K562 (cell line): ENCODE measurements at regions not wholly inside any gene's neighbourhood (a gene's known extent, or its start where the extent isn't known, plus 50 kb on each side); places are given as distances from the start of the nearest gene placed in this dataset.

ENCODE experiments used
- ATAC-seq: fragments of 200-7000 bp; cut with Tn5 transposase; 3 replicates; pipeline ENCODE4 v1.9.1; 2020; ENCODE audit warnings: moderate library complexity
- BruUV-seq: library from RNA; stranded (reverse); fragments of 400-500 nt; replicated peaks from 2 replicates; lab custom pipeline; 2021; lab: Mats Ljungman, UMichigan
- CTCF ChIA-PET: fragments of 300-600 bp; formaldehyde crosslinking; extraction: SDS; loops from one replicate; lab custom pipeline; 2021; ENCODE audit warnings: low intra/inter-chr PET ratio; lab: Yijun Ruan, JAX
- POLR2A ChIA-PET: fragments of 300-600, 350-650 bp; sonication (Branson Sonifier 250); formaldehyde crosslinking; extraction: SDS; loops from one replicate; lab custom pipeline; 2021; ENCODE audit warnings: antibody characterized with exemption, inconsistent platforms; lab: Yijun Ruan, JAX
- DNase-seq, 4 experiments: peaks; one replicate each; pipeline versions ENCODE4 v3.0.0 to v3.0.0-alpha.2; 2011 to 2018; ENCODE audit warnings: low spot score in 3 of 4, mixed read lengths in 3 of 4; ENCODE audit errors: extremely low read depth in 1 of 4
- FAIRE-seq: peaks from 2 replicates; lab custom pipeline; 2011; peaks lifted over from hg19 to GRCh38; lab: Jason Lieb, UNC
- H2AFZ ChIP-seq: 2 replicates; pipeline ENCODE4 v1.6.0; 2011; ENCODE audit warnings: low read depth, low read length, control low read depth, inconsistent platforms
- H3K27ac ChIP-seq: fragments of 200-600 bp; 3 replicates; pipeline ENCODE4 v1.8.0; 2011; ENCODE audit warnings: low read depth, mild to moderate bottlenecking, control low read depth, inconsistent platforms, low read length, moderate library complexity, mixed read lengths; ENCODE audit errors: extremely low read depth
- H3K27me3 ChIP-seq, 2 experiments: fragments of 300-600 bp in 1 of 2; 2 replicates in 1 of 2; 3 replicates in 1 of 2; pipeline versions ENCODE4 v1.6.0 to v1.8.0; 2011; ENCODE audit warnings: inconsistent platforms in 2 of 2, low read length in 2 of 2, mild to moderate bottlenecking in 1 of 2, mixed read lengths in 1 of 2, moderate library complexity in 1 of 2; ENCODE audit not compliant: control insufficient read depth in 2 of 2, insufficient read depth in 2 of 2
- H3K36me3 ChIP-seq: fragments of 300-600 bp; 3 replicates; pipeline ENCODE4 v1.8.0; 2011; ENCODE audit warnings: mild to moderate bottlenecking, low read length, inconsistent platforms; ENCODE audit not compliant: control insufficient read depth, insufficient read depth
- H3K4me1 ChIP-seq, 2 experiments: fragments of 200-600 bp in 1 of 2; replicated peaks in 1 of 2; 2 replicates in 1 of 2; 3 replicates in 1 of 2; pipeline versions ENCODE4 v1.5.1 to v1.8.0; 2011; ENCODE audit warnings: inconsistent platforms in 2 of 2, low read length in 2 of 2, mild to moderate bottlenecking in 1 of 2, mixed read lengths in 1 of 2, moderate library complexity in 1 of 2; ENCODE audit not compliant: control insufficient read depth in 2 of 2, insufficient read depth in 2 of 2
- H3K4me2 ChIP-seq: 2 replicates; pipeline ENCODE4 v1.6.1; 2011; ENCODE audit warnings: low read length, control low read depth, inconsistent platforms, mixed read lengths; ENCODE audit not compliant: insufficient read depth
- H3K4me3 ChIP-seq: fragments of 200-600 bp; sonication (generic), shearing (Covaris generic); 2 replicates; pipeline ENCODE4 v1.5.1; 2016; ENCODE audit warnings: control low read depth, inconsistent platforms
- H3K79me2 ChIP-seq: fragments of 200-600 bp; 3 replicates; pipeline ENCODE4 v1.8.0; 2011; ENCODE audit warnings: low read length, inconsistent platforms; ENCODE audit not compliant: control insufficient read depth, insufficient read depth
- H3K9ac ChIP-seq, 2 experiments: 2 replicates each; pipeline versions ENCODE4 v1.6.0 to v1.6.1; 2011; ENCODE audit warnings: low read depth in 2 of 2, low read length in 2 of 2, control low read depth in 1 of 2, inconsistent platforms in 1 of 2, mild to moderate bottlenecking in 1 of 2, mixed read lengths in 1 of 2; ENCODE audit not compliant: insufficient read depth in 1 of 2
- H3K9me1 ChIP-seq: one replicate; pipeline ENCODE4 v1.6.0; 2011; ENCODE audit warnings: inconsistent platforms, mild to moderate bottlenecking, low read length, moderate library complexity; ENCODE audit not compliant: control insufficient read depth, insufficient read depth
- H3K9me3 ChIP-seq: replicated peaks from 2 replicates; pipeline ENCODE4 v1.5.1; 2011; ENCODE audit warnings: low read depth, low read length, inconsistent platforms; ENCODE audit not compliant: control insufficient read depth, insufficient read depth
- H4K20me1 ChIP-seq: replicated peaks from 2 replicates; pipeline ENCODE4 v1.6.1; 2011; ENCODE audit warnings: low read length, inconsistent platforms, mixed read lengths; ENCODE audit not compliant: control insufficient read depth, insufficient read depth
- FOXK2 ChIP-seq, 2 experiments: fragments of 450-650 bp; IDR thresholded peaks in 1 of 2; conservative IDR thresholded peaks in 1 of 2; 2 replicates each; pipeline ENCODE4 v1.6.1; 2016; ENCODE audit warnings: low read depth in 2 of 2, mild to moderate bottlenecking in 1 of 2
- KAT2B ChIP-seq: IDR thresholded peaks from one replicate; pipeline ENCODE4 v1.6.1; 2012; ENCODE audit warnings: low read depth, mild to moderate bottlenecking, control low read depth, inconsistent platforms, low read length, moderate library complexity
- SPI1 ChIP-seq: IDR thresholded peaks from 2 replicates; pipeline ENCODE4 v1.6.1; 2011; ENCODE audit warnings: low read depth, low read length, control low read depth, borderline replicate concordance
- ZSCAN29 ChIP-seq: fragments of 450-650 bp; IDR thresholded peaks from 2 replicates; pipeline ENCODE4 v1.6.1; 2017
- WGBS: fragments of 100-300 bp; shearing (Covaris generic); methylation state at CpG from one replicate; pipeline ENCODE4 v1.1.6; 2016; ENCODE audit warnings: low coverage, mixed read lengths; ENCODE audit not compliant: insufficient coverage; ENCODE audit errors: missing lambda C conversion rate; 5-methylcytosine and 5-hydroxymethylcytosine counted together
- in situ Hi-C: fragments of 300-500 bp; cut with MboI; formaldehyde crosslinking; loops from 4 replicates; pipeline ENCODE4 v1.15.0; 2018; ENCODE audit warnings: inconsistent platforms, mixed read lengths
- intact Hi-C: fragments of 100-400 bp; cut with micrococcal nuclease; formaldehyde crosslinking; loops from 2 replicates; pipeline ENCODE4 v1.14.2; 2022
- TF ChIP-seq, protein P1 (sequence below): fragments of 450-650 bp; conservative IDR thresholded peaks from 2 replicates; pipeline ENCODE4 v1.6.1; 2016; ENCODE audit warnings: missing genetic modification characterization, low read depth, mild to moderate bottlenecking, missing compliant biosample characterization, moderate library complexity

- Histone ChIP-seq H3K79me2 (no peaks in the 10 kb centered on the region), H3K4me3 (no peak overlapping the region), H4K20me1 (no peaks in the 10 kb centered on the region), H2AFZ (no peak overlapping the region), H3K27ac (no peak overlapping the region), H3K4me1 (no peaks in the 10 kb centered on the region), H3K9ac (no peak overlapping the region), H3K4me2 (no peak overlapping the region), H3K27me3 (peaks cover 0 to 26% of the 10 kb centered on the region in 2 experiments; a peak in 3 of 5 replicates), H3K9me3 (no peaks in the 10 kb centered on the region), H3K9me1 (no peaks in the 10 kb centered on the region), H3K36me3 (no peaks in the 10 kb centered on the region)
- FAIRE-seq = no peak
- WGBS = under 1% methylated on average over 16 of the region's 16 CpGs
- in situ Hi-C loops = no loop called here
- no peak for ATAC-seq
- ChIA-PET POLR2A (no interaction called here), CTCF (no interaction called here)
- DNase-seq = no peak
- BruUV-seq = no TSS peak
- TF ChIP-seq FOXK2 (conservative IDR thresholded peaks at IDR 0.05 in 1 of 2, IDR thresholded peaks at IDR 0.05 in 1 of 2; ENCODE audit: low read depth in 2 of 2) (no peak), KAT2B (no peak), ZSCAN29 (no peak), SPI1 (no peak)
- TF ChIP-seq, protein P1, sequence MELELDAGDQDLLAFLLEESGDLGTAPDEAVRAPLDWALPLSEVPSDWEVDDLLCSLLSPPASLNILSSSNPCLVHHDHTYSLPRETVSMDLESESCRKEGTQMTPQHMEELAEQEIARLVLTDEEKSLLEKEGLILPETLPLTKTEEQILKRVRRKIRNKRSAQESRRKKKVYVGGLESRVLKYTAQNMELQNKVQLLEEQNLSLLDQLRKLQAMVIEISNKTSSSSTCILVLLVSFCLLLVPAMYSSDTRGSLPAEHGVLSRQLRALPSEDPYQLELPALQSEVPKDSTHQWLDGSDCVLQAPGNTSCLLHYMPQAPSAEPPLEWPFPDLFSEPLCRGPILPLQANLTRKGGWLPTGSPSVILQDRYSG (tag) = no peak
- intact Hi-C loops = no loop called here
Measured at GRCh38 chr10:131430716-131431412, 119.3 kb upstream of the TCERG1L start.
